ENCODE measurements at regions not wholly inside any gene's neighbourhood (a gene's known extent, or its start where the extent isn't known, plus 50 kb on each side); places are given as distances from the start of the nearest gene placed in this dataset.

DNA sequence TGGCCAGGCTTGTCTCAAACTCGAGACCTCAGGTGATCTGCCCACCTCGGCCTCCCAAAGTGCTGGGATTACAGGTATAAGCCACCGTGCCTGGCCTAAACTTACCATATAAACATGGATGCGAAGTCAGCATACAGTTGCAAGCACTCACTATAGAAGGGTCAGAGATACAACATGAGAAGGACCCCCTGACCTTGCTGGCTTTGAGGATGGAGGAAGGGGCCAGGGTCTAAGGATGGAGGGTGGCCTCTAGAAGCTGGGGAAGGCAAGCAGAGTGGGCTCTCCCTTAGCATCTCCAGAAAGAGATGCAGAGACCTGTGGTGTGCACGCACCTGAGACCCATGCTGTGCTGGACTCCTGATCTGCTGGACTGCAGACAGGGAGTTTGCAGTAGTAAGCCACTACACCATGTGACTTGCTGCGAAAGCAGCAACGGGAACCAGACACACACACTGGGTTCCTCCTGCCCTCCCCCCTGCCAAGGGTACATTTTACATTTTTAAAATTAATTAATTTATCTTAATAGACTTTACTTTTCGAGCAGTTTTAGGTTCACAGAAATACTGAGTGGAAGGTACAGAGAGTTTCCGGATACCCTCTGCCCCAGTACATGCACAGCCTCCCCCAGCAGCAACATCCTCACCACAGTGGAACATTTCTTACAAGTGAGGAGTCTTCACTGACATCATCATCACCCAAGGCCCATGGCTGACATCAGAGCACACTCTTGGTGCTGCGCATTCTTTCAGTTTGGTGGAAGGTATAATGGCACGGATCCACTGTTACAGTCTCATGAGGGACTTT lies 170.1 kb upstream of the B3GAT1 start:
- TF ChIP-seq, protein P1, sequence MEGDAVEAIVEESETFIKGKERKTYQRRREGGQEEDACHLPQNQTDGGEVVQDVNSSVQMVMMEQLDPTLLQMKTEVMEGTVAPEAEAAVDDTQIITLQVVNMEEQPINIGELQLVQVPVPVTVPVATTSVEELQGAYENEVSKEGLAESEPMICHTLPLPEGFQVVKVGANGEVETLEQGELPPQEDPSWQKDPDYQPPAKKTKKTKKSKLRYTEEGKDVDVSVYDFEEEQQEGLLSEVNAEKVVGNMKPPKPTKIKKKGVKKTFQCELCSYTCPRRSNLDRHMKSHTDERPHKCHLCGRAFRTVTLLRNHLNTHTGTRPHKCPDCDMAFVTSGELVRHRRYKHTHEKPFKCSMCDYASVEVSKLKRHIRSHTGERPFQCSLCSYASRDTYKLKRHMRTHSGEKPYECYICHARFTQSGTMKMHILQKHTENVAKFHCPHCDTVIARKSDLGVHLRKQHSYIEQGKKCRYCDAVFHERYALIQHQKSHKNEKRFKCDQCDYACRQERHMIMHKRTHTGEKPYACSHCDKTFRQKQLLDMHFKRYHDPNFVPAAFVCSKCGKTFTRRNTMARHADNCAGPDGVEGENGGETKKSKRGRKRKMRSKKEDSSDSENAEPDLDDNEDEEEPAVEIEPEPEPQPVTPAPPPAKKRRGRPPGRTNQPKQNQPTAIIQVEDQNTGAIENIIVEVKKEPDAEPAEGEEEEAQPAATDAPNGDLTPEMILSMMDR (IDR thresholded peaks at IDR 0.05; ENCODE audit: low read depth, low read length) = no peak
- no peak overlapping the region for H3K4me3 ChIP-seq (ENCODE audit: low read depth, low read length)

DNA sequence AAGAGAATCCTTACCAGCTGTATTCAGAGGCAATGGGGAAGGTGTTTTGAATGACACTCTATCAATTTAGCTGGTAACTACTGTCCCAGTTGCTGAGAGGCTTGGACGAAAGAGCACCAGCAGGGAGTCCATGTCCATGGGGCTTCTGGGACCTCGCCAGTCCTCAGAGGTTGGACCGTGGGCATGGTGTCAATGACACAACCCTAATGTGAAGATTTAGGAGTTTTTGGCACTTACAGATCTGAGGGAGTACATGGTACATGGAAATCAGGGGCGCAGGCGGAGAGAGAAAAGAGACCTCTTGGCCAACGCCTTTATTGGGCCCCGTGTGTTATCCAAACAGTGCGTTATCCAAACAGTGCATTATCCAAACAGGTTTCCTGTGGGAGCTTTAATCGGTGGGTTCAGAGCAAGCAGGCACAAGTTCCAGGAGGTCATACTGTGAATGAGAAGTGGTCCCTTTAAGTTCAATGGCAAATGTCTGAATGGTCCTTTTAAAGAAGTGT lies 169.1 kb upstream of the B3GAT1 start:
- TF ChIP-seq, protein P1 (IDR thresholded peaks at IDR 0.05; ENCODE audit: low read depth, low read length) = no peak
- H3K4me3 ChIP-seq (ENCODE audit: low read depth, low read length) = no peak overlapping the region

DNA sequence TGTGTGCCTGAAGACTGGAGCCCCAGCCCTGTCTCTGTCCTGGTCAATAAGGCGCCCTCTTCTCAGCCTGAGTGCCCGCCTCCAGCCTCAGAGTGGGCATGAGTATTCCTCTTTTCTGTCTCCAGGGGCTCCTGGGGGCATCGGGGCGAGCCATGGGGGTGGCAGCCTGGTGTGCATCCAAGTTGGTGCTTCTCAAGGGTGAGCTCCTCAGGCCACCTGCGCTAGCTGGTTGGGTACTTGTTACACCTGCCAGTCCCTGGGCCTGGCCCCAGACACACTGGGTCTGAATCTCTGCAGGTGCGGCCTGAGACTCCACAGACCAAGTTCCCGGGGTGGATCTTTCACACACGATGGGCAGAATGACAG lies 168.6 kb upstream of the B3GAT1 start:
- TF ChIP-seq, protein P1 (IDR thresholded peaks at IDR 0.05; ENCODE audit: low read depth, low read length) = no peak
- no peak overlapping the region for H3K4me3 ChIP-seq (ENCODE audit: low read depth, low read length)

DNA sequence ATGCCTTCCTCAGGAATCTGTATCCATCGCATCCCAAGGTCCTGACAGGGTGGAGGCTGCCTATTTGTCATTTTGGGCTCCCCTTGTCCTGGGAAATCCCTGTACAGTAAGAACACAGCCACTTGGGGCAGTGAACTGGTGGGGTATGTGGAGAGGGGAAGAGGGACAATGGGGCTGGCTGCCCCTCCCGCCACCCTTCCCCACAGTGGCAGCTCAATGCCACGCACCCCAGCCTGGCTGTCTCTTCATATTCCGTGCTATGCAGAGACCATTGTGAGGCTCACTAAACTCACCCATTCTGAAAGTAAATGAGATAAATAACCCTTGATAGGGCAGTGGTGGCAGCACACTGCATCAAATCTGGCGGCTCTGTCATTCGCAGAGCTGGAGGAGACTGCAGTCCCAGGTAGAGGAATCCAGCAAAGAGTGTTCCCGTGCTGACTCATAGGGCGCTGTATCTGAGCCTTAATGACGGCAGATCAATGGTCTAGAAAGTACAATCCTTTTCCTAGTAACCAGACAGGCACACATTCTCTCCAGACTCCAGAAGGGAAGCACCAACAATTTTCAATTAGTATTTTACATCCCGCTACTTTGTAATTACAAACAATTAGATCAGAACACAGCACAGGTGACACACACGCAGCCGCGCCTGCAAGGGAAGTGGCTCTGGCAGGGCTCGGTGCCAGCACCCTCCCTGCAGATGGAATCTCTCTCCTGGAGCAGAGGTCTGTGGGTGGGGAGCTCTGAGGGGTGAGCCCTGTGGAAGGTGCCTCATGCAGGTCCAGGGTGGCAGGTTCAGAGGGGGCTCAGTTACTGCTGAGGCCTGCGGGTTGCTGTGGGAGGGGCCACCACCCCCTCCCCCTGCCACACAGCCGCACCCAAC lies 167.9 kb upstream of the B3GAT1 start:
- TF ChIP-seq, protein P1 (IDR thresholded peaks at IDR 0.05; ENCODE audit: low read depth, low read length) = no peak
- no peak overlapping the region for H3K4me3 ChIP-seq (ENCODE audit: low read depth, low read length)

DNA sequence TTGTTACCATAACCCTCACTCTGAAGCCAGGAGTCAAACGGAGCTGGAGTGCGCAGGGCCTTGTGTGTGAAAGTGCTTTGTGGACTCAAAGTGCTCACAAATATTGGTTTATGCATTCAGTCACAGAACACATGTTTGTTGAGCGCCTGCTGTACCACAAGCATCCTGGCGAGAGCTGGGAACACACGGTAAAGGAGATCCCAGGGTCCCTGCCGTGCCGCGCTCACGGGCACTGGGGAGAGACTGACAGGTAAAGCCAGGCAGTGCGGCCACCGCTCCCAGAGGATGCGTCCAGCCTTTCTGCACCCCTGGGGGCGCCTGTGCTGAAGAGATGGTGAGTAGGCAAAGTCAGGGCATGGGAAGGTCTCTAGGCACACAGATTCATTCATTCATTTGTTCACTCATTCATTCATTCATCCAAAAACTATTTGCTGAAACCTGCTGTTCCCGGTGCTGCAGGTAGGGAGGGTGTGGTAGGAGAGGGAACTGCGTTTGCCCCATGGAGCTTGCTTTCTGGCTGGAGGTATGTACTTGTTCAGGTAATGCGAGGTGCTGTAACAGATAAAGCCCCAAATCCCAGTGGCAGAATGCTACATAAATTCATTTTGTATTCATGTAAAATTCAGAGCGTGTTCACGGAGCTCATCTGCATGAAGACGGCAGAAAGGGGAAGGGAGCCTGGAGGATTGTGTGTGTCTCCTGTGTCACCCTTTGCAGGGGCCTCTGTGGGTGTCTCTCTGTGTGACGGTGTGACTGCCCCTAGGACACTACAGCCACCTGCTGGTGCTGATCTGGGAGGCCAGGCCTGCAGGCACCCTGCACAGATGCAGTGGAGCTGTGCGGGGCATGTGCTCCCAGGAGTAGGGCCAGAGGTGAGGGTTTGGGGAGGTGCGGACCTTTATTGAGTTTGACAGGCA lies 167.0 kb upstream of the B3GAT1 start:
- TF ChIP-seq, protein P1 (IDR thresholded peaks at IDR 0.05; ENCODE audit: low read depth, low read length) = no peak
- no peak overlapping the region for H3K4me3 ChIP-seq (ENCODE audit: low read depth, low read length)

DNA sequence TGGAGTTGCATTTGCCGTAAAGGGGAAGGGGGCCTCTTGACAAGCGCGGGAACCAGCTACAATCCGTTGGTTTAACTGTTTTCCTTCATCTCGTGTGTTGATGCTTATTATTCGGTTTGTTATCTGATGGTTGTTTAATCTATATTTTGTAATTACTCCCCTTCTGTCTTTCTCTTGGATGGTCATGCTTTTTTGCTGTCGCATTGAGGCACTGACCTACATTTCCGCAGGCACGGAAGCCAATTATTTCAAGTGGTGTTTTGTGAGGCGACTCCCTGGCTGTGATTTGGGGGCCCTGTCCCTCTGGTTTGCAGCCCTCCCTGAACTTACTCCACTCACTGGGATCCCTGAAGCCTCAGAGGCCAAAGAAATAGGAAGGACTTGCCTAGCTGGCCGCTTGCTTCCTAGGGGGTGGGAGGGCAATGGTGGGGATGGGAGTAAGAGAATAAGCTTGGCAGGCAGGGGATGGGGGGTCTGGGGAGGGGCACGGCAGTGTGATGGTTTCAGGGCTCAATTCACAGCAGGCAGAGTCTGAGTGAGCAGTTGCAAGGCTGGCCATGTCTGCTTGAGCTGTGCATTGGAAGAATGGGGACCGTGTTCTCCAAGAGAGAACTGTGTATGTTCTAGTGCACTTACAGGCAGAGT lies 165.8 kb upstream of the B3GAT1 start:
- no peak overlapping the region for H3K4me3 ChIP-seq (ENCODE audit: low read depth, low read length)
- TF ChIP-seq, protein P1 (IDR thresholded peaks at IDR 0.05; ENCODE audit: low read depth, low read length) = no peak
